GM19351 (cell line): ENCODE measurements at regions not wholly inside any gene's neighbourhood (a gene's known extent, or its start where the extent isn't known, plus 50 kb on each side); places are given as distances from the start of the nearest gene placed in this dataset.

Source experiments
- ATAC-seq: cut with Tn5 transposase; IDR thresholded peaks from one replicate; pipeline ENCODE4 v1.9.1; 2021; ENCODE audit warnings: mild to moderate bottlenecking, moderate library complexity; ENCODE audit not compliant: unreplicated experiment

DNA sequence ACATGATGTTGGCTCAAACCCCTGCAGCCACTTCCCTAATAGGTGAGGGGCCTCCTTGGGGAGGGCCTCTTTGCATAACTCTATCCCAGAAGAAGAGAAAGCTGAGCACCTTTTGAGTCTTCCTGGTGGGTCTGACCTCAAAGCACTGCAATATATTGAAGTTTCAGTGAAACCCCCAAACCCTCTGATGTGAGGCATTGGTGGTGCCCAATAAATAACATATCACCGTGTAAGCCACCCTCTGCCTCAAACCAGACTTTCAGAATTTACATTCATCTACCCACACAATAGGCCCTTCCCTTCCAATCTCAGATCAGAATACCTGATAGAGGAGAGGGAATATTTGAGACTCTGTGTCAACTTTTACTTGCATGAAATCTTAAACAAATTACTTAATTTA is 142.8 kb upstream of the STK17B start:
- no peak for ATAC-seq

DNA sequence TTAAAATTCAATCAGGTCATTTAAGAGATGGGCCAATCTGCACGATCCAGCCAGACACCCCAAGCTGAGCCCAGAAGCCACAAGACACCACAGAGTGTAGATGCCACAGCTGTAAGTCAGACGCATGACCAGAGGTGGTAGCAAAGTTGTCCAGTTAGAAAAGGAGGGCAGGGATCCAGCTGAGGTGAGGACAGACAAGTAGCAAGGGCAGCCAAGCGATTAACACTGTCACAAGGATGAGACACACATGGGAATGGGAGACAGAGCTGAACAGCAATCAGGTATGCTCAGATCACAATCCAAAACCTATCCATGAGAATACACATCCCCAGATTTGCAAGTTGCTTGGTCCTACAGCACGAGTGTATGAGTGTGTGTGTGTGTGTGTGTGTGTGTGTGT is 143.4 kb upstream of the STK17B start:
- no peak for ATAC-seq

- ATAC-seq, result no peak
Observed at GRCh38 chr2:196315388-196316049, 144.1 kb upstream of the STK17B start.

- no peak for ATAC-seq
Observed at GRCh38 chr2:196316050-196316430, 144.7 kb upstream of the STK17B start.

GRCh38 chr2:196318517-196319377 is 147.4 kb upstream of the STK17B start:
- ATAC-seq, result no peak

DNA sequence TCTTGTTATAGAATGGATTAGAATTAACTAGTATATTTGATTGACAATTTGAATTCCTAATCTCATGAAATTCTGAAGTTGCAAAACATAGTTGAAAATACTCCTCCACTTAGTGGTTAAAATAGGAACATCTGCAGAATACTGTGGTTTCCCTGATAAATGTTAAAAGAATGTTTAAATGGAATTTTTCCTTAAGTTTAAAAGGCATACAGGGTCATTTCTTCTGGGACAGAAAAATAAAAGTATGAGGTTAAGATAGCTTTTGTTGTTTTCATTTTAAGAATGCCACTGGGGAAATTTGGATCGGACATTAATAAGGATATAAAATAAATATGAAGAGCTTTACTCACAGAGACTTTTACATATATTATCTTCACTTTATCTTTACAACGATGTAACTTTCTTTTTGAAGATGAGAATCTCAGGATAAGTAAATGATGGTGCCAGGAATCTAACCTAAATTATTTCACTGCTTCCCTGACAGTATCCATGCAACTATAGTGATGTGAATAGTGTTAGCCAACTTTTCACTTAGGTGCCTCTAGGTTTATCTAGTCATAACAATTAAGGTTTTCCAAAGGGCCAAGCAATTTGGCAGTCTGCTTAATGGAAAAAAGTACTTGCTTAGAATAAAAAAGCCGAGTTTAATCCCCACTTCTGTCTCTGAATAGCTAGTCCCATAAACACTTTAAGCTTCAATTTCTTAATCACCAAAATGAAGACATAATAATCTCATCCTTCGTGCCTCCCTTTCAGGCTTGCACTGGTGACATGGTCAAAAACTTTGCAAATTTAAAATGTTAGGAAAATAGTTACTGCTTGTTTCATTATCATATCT is 151.8 kb upstream of the STK17B start:
- ATAC-seq, result no peak

DNA sequence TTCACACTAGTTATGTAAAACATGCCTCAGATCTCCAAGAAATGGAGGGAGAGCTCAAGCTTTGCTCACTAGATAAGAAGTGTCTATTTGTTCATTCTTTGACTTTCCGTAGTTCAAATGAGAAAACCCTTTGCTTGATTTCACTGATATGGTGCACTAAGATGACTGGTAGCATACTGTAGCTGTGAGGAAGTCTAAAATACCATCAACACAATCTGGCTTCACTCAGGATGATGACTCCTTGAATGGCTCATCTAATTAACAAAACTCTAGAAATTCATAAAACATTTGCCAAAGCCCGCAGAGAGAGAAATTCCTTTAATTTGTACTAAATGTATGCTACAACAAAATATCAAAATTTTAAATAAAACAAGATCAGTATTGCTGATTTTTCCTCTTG is 152.8 kb upstream of the STK17B start:
- ATAC-seq, result no peak

GRCh38 chr2:196328088-196328680 is 156.8 kb upstream of the STK17B start:
- no peak for ATAC-seq

DNA sequence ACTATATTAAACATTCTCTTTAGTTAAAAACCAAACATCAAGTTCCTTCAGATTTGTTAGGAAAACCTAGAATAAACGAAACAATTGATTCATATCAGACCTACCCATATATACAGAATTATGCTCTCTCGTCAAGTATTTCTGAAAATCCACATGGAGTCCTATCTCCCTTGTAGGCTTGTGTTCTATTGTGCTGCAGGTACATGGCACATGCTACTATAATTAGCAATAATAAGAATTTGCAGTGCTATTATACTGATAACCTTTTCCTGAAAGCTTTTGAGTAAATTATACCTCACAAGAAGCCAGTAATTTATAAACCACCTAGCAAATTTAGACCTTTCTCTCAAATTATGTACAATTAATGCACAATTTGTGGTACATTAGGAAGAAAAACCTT is 158.6 kb upstream of the STK17B start:
- ATAC-seq, result no peak

- ATAC-seq, result no peak
Observed at GRCh38 chr2:196330645-196331044, 159.3 kb upstream of the STK17B start.

DNA sequence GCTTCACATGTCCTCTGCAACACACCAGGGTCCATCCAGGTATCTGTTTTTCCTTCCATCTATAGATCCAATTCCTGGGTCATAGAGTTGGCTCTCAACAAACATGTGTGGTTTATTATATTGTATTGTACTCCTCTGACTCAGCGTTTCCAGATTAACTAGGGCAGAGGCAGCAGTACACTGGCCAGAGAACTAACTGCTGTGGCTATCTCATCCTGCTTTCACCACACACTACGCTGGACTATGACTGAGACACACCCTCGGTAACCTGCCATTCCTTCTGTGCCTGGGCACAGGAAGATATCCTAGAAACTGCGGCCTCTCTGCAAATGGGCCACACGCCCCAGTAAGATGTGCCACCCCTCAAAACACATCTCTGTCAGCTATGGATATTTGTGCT is 159.8 kb upstream of the STK17B start:
- ATAC-seq, result no peak

GRCh38 chr2:196331851-196332250 is 160.5 kb upstream of the STK17B start:
- no peak for ATAC-seq

- no peak for ATAC-seq
Observed at GRCh38 chr2:196333397-196333796, 162.0 kb upstream of the STK17B start.

- no peak for ATAC-seq
Observed at GRCh38 chr2:196334710-196335109, 163.3 kb upstream of the STK17B start.

GRCh38 chr2:196335221-196335634 is 163.8 kb upstream of the STK17B start:
- no peak for ATAC-seq

- ATAC-seq, result no peak
Observed at GRCh38 chr2:196336207-196336606, 164.8 kb upstream of the STK17B start.

DNA sequence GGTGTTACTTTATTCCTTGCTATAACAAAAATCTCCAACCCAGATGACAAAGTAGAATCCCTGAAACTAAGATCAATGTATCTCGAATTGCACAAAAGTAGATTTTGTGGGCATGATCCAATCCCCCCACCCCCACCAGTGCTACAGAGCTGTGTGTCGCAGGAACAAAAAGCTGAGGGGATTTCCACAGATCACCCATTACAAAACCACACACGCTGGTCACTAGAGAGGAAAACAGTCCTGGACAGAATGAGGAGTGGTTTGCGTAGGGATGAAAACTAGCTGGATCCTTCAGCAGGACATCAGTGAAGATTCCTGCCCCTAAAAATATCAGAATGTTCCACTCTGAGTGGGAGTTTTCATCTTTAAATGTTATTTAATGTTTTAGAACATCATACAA is 165.3 kb upstream of the STK17B start:
- peak; percentile 41 for ATAC-seq

- ATAC-seq, result peak; percentile 38
Observed at GRCh38 chr2:196337208-196337953, 166.0 kb upstream of the STK17B start.

DNA sequence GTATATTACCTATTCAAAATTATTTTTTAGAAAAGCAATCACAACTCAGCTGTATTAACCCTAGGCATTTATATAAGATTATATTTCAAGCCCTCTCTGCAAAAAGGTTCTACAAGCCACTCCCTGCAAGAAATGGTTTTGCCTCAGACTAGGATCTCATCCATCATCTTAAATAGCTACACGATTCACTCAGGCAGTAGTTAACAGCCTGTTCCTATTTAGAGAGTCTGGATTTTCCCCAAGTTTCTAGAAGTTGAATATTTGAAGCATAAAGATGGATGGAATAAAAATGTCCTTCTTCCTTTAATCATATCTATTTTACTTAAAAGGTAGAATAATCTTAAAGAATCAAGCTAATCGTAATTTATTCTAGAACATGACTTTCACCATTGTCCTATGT is 167.1 kb upstream of the STK17B start:
- ATAC-seq, result no peak

- no peak for ATAC-seq
Observed at GRCh38 chr2:196341277-196341841, 170.0 kb upstream of the STK17B start.
